HG02571 (cell line): ENCODE measurements at regions not wholly inside any gene's neighbourhood (a gene's known extent, or its start where the extent isn't known, plus 50 kb on each side); places are given as distances from the start of the nearest gene placed in this dataset.

Experiments
- ATAC-seq: cut with Tn5 transposase; IDR thresholded peaks from one replicate; pipeline ENCODE4 v1.9.1; 2021; ENCODE audit warnings: mild to moderate bottlenecking, moderate library complexity; ENCODE audit not compliant: unreplicated experiment

- no peak for ATAC-seq
Observed at GRCh38 chr16:62424206-62424605, 388.0 kb upstream of the CDH8 start.

DNA sequence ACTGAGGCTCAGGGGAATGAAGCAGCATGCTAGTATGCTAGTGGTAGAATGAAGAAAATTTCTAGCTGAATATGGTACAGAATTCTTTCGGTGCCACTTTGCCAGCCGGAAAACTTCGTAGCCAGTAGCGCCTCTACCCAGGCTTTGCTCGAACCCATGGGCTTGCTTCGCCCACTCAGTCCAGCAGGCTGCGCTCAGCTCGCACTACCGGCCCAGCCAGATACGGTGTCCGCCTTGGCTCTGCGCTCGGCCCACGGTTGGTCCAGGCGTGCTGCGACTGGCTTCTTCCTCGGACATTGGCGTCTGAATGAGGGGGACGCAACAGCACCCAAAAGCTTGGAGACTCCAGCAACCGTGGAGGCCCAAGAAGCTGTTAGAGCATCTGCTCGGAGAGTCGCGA is 372.5 kb upstream of the CDH8 start:
- no peak for ATAC-seq

- ATAC-seq = no peak
Observed at GRCh38 chr16:62406387-62406786, 370.1 kb upstream of the CDH8 start.

- ATAC-seq = no peak
Observed at GRCh38 chr16:62404842-62405611, 368.8 kb upstream of the CDH8 start.

DNA sequence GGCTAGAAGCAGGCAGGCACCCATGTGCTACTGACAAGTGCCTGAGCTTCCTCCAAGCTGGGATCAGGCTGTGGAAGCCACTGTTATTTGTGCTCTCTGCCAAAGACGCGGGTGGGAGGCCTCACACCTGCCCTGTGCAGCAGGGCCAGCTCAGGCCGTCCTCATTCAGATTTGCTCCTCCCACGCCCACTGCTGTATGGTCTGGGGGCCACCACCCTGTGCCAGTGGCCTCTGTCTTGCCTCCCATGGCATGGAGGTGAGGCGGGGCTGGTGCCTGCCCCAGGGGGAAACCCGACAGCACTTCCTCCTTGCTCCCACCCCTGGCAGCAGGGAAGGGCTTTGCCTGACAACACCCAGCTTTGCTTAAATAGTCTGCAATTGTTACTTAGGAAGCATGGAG is 356.5 kb upstream of the CDH8 start:
- no peak for ATAC-seq

GRCh38 chr16:62391940-62392339 is 355.7 kb upstream of the CDH8 start:
- no peak for ATAC-seq

DNA sequence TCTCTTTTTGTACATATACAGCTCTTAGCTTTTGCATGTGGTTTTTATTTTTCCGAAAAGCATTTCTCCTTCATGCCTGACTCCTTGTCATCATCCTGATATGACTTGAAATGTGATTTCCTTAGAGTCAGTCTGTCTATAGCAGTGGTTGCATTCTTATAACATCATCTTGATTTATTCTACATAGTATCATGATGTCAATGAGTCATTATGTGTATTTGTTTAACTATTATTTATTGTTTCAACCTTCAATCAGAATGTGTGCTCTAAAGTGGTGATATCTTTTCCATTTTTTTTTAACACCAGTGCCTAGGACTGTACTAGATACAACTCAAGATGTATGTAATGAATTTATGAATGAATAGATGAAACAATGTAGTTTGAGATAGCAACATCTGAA is 354.9 kb upstream of the CDH8 start:
- ATAC-seq = no peak

DNA sequence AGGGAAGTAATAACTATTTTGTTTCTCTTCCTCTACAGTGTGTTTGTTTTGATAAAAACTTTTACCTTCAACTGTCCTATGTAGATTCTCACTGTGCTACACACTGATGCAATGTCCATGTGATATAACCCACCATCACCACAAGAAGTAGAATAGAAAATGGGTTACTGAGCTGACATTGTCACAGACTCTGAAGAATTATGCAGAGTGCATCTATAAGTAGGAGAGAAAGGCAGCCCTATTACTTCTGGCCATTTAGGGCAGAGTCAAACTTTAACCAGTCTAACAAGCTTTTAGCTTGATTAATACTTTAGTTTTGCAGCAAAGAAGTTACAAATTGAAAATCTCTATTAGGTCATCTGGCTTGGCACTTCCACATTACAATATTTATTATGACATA is 354.0 kb upstream of the CDH8 start:
- no peak for ATAC-seq

DNA sequence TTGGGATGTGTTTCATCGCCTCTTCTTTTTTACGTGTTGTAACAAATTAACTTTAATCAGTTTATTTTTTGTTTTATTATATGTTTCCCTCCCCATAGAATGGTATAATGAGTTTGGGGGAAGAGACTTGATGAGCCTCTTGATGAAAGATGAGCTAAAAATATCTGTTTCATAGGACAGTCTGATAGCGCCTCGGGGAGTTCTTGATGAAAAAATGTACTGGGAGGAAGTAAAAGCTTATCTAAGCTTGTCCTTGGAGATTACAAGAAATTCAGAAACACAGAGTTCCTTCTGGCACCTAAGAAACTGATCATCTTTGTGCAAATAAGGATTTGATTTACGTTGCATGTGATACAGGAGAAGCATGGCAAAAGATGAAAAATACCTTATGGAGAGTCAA is 350.2 kb upstream of the CDH8 start:
- no peak for ATAC-seq

GRCh38 chr16:62383941-62384340 is 347.7 kb upstream of the CDH8 start:
- ATAC-seq = no peak

GRCh38 chr16:62370445-62370844 is 334.2 kb upstream of the CDH8 start:
- no peak for ATAC-seq

DNA sequence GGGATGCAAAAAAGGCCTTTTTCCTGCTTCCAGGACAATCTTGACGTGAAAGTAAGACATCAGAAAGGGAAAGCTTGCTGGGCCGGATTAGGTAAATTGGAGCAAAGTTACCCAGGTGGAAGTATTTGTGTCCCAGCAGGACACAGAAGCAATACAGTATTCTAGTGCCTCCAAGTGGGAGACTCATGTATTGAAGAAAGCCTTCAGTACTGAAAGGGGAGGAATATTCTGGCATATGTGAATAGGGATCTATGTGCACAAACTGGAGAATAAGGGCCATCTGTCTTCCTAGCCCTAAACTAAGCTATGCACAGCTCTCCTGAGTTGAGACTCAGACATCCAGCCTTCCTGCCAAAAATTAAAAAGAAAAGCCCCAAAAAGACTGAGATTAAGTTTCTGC is 327.3 kb upstream of the CDH8 start:
- ATAC-seq = no peak

GRCh38 chr16:62353355-62353754 is 317.1 kb upstream of the CDH8 start:
- ATAC-seq = no peak

DNA sequence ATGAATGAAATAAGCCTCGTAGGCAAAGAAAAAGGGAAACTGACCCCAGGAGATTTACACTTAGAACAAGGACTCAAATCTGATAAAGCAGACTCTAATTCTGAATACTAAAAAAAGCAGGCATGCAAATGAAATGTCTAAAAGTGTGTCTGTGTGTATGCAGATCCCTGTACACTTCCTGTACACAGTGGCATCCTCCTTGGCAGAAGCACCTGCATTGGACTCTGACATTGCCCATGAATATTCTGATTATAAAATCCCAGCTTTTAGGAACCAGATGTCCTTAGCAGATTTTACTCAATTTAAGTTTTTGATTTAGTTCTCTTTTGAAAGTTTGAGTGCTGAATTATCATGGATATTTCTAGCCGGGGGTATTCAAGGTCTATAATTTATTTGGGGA is 306.0 kb upstream of the CDH8 start:
- no peak for ATAC-seq

DNA sequence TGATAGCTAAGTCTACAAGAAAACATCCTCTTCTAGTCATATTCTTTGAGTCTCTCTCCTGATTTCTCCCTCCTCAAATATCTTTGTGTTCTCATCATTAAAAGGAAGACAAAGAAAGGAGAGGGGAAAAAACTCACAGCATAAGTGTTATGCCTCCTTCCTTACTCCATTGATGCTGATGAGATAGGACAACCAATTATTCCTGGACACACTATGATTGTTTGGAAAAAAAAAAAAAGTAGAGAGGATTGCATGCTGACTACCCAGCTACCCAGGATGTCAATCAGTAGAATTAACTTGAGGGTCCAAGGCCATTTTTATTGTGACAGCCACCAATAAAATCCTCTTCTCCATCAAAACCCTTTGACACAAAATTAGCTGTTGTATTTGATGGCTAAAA is 299.1 kb upstream of the CDH8 start:
- ATAC-seq = no peak

DNA sequence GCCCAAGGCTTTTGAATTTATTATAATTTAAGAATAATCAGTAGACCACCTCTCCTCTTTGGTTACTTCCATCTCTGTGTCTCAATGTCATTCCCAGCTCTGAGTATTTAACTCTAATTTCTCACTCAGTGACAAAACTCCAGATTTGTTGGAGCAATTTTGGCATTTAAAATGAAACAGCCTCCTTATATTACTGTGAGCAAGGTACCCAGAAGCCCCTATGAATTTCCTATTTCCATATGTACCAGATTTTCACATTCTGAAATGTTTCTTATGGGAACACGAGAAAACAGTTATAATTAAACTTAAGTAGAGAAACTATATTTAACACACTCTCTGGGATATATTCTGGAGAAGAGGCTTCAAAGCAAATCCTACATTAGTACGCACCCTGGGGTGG is 285.4 kb upstream of the CDH8 start:
- ATAC-seq = no peak

DNA sequence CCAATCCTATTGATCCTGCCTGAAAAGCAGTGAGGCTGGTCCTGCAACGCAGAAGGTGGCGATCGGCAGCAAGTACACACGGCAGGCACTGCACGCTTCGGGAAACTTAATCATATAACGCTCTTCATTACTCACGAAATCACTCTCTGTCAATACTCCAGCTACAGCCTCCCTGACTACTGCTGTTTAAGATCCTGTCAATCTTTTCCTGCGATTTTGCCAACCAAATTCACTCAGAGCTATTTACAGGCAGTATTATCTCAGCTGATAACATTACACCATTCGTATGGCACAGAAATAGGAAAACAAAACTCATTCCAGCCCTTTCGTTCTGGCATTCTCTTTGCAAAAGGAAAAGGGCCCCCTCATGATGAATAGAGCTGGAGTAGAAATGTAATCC is 262.4 kb upstream of the CDH8 start:
- ATAC-seq = no peak

DNA sequence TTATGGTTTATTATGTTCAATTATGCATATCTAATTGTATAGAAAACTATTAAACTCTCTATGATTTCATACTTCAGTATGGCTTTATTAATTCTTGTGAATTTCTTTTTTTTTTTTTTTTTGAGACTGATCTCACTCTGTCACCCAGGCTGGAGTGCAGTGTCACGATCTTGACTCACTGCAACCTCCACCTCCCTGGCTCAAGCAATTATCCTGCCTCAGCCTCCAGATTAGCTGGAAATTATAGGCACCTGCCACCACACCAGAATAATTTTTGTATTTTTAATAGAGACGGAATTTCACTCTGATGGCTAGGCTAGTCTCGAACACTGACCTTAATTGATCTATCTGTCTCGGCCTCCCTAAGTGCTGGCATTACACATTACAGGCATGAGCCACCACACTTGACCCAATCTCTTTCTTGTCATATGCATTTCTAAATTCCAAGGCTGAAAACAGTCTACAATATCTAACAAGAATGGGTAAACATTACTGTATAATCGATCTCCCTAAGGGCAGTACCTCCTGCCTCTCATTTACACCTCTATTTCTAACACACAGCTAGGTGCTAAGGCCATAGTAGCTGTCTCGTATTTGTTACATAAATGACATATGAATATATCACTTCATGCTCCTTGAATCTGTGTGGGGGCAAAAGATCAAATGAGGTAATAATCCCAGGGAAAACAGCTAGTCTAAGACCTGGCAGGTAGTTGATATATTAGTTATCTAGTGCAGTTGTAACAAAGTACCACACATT is 258.2 kb upstream of the CDH8 start:
- no peak for ATAC-seq

- no peak for ATAC-seq
Observed at GRCh38 chr16:62288990-62289629, 252.9 kb upstream of the CDH8 start.

GRCh38 chr16:62280506-62280905 is 244.3 kb upstream of the CDH8 start:
- no peak for ATAC-seq

DNA sequence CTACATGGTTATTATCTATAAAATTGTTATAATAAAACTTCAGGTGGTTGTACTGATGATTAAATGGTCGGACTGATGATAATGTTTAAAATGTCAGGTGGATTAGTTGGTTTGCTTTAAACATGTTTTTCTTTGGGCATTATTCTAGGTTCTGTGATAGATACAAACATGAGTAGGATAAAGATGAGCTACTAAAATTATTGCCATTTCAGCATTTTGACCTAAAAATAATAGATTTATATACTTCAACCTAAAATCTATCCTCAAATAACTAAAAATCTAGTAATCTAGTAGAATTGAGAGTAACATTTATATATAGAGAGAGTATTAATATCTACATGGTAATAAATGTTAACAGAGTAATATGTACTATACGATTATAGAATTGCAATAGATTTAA is 241.7 kb upstream of the CDH8 start:
- ATAC-seq = no peak

- ATAC-seq = no peak
Observed at GRCh38 chr16:62276637-62277036, 240.4 kb upstream of the CDH8 start.
